ENCODE measurements at regions not wholly inside any gene's neighbourhood (a gene's known extent, or its start where the extent isn't known, plus 50 kb on each side); places are given as distances from the start of the nearest gene placed in this dataset.
"Not testable (repeated sequence)": the region's sequence is repeated elsewhere in the genome, so short reads cannot be mapped to it uniquely, and the experiment has no call there.

DNA sequence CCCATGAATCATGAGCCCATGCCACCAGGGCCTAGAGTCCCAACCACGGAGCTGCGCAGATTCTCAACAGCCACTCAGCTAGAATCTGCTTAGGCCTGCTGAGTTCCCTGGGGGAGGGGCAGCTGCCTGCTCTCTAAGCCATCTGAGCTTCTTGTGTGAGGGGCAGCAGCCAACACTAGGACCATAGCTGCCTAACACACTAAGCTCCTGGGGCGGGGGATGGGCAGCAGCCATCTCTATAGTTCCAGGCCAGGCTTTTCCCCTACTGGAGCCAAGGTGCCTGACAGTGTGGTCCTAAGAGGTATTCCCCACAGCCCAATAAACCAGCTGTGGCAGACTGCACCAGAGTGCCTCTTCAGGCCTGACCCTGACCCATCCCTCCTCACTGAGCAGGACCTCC lies 255.9 kb upstream of the ACO1 start:
- H3K4me3 ChIP-seq (ENCODE audit: low read depth, poor library complexity, severe bottlenecking): no peak overlapping the region
- intact Hi-C loops (cut with DNase I; ENCODE audit: low total_unique reads): no loop called here
- TF ChIP-seq, protein P1, sequence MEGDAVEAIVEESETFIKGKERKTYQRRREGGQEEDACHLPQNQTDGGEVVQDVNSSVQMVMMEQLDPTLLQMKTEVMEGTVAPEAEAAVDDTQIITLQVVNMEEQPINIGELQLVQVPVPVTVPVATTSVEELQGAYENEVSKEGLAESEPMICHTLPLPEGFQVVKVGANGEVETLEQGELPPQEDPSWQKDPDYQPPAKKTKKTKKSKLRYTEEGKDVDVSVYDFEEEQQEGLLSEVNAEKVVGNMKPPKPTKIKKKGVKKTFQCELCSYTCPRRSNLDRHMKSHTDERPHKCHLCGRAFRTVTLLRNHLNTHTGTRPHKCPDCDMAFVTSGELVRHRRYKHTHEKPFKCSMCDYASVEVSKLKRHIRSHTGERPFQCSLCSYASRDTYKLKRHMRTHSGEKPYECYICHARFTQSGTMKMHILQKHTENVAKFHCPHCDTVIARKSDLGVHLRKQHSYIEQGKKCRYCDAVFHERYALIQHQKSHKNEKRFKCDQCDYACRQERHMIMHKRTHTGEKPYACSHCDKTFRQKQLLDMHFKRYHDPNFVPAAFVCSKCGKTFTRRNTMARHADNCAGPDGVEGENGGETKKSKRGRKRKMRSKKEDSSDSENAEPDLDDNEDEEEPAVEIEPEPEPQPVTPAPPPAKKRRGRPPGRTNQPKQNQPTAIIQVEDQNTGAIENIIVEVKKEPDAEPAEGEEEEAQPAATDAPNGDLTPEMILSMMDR (IDR thresholded peaks at IDR 0.05): no peak
- no peak for TF ChIP-seq POLR2A (IDR thresholded peaks at IDR 0.05)
- 95 to 100% methylated on average over 3 of the region's 3 CpGs for WGBS, 2 donors
- DNase-seq (ENCODE audit: low spot score in 2 of 2): no peak

GRCh38 chr9:32130709-32131108 lies 253.7 kb upstream of the ACO1 start:
- 55 to 74% methylated on average over 2 of the region's 2 CpGs for WGBS, 2 donors
- H3K4me3 ChIP-seq (ENCODE audit: low read depth, poor library complexity, severe bottlenecking); intact Hi-C loops (cut with DNase I; ENCODE audit: low total_unique reads); DNase-seq (ENCODE audit: low spot score in 2 of 2): not testable (repeated sequence)

DNA sequence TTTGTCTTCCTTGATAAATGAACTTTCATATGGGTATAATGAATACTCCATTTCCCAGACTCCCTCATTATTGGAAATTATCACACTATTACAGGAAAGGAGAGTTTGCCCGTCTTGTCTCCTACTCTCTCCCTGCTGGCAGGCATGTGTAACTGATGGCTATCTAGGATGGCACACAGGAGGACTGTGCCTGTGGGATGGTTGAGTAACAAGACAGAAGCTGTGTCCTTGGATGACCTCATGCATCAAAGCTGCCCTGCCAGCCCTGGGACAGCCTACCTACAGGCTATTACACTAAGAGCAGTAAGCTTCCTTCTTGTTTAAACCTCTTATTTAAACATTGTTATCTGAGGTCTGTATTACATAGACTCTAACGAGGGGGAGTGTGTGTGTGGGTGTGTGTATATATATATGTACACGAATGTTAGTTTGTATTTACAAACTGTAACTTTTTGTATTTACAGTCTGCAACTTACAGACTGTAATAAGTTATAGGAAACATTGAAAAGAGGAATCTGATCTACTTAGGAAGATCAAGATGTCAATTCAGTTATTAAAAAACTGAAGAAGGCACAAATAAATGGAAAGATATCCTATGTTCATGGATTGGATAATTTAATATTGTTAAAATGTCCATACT lies 247.6 kb upstream of the ACO1 start:
- no peak for TF ChIP-seq POLR2A (IDR thresholded peaks at IDR 0.05)
- TF ChIP-seq, protein P1 (IDR thresholded peaks at IDR 0.05): no peak
- intact Hi-C loops (cut with DNase I; ENCODE audit: low total_unique reads): no loop called here
- no peak for DNase-seq (ENCODE audit: low spot score in 2 of 2)
- 66 to 70% methylated on average over 3 of the region's 3 CpGs for WGBS, 2 donors
- no peak overlapping the region for H3K4me3 ChIP-seq (ENCODE audit: low read depth, poor library complexity, severe bottlenecking)

DNA sequence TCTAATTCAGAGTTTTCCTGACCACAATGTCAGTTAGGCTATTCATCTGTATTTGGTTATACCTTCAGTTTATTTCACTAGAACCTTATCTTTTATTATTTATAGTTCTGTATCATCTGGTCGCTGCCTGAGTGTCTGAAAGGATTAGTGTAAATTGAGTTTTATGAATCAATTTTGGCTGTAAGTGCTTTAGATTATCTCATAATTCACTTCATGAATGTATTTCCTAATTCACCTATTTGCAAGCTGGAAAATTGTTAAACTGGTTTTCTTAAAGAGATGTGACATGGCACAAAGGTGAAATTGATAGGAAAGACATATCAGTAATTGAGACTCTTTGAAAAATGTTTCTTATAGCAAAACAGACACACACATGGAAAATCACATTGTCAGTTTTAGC lies 242.4 kb upstream of the ACO1 start:
- no peak overlapping the region for H3K4me3 ChIP-seq (ENCODE audit: low read depth, poor library complexity, severe bottlenecking)
- WGBS, 2 donors: 27 to 37% methylated on average over 1 of the region's 1 CpG
- TF ChIP-seq, protein P1 (IDR thresholded peaks at IDR 0.05): no peak
- TF ChIP-seq POLR2A (IDR thresholded peaks at IDR 0.05): no peak
- DNase-seq (ENCODE audit: low spot score in 2 of 2): no peak
- intact Hi-C loops (cut with DNase I; ENCODE audit: low total_unique reads): loop anchor here (10.0 kb wide), 1 partner anchor 57 kb away; no protein-coding TSS in a partner anchor

- intact Hi-C loops (cut with DNase I; ENCODE audit: low total_unique reads): loop anchor here (10.0 kb wide), 1 partner anchor 64 kb away; no protein-coding TSS in a partner anchor
- 76 to 90% methylated on average over 11 of the region's 11 CpGs for WGBS, 2 donors
- DNase-seq (ENCODE audit: low spot score in 2 of 2); H3K4me3 ChIP-seq (ENCODE audit: low read depth, poor library complexity, severe bottlenecking): not testable (repeated sequence)
Measured at GRCh38 chr9:32148553-32148952, 235.9 kb upstream of the ACO1 start.

- TF ChIP-seq, protein P1 (IDR thresholded peaks at IDR 0.05): no peak
- TF ChIP-seq POLR2A (IDR thresholded peaks at IDR 0.05): no peak
- 65 to 79% methylated on average over 1 of the region's 1 CpG for WGBS, 2 donors
- H3K4me3 ChIP-seq (ENCODE audit: low read depth, poor library complexity, severe bottlenecking): no peak overlapping the region
- DNase-seq (ENCODE audit: low spot score in 2 of 2): no peak
- intact Hi-C loops (cut with DNase I; ENCODE audit: low total_unique reads): no loop called here
Measured at GRCh38 chr9:32161209-32161608, 223.2 kb upstream of the ACO1 start.

GRCh38 chr9:32161720-32162119 lies 222.7 kb upstream of the ACO1 start:
- no peak overlapping the region for H3K4me3 ChIP-seq (ENCODE audit: low read depth, poor library complexity, severe bottlenecking)
- no peak for DNase-seq (ENCODE audit: low spot score in 2 of 2)
- 51 to 58% methylated on average over 2 of the region's 2 CpGs for WGBS, 2 donors
- intact Hi-C loops (cut with DNase I; ENCODE audit: low total_unique reads): no loop called here
- TF ChIP-seq POLR2A (IDR thresholded peaks at IDR 0.05): no peak
- TF ChIP-seq, protein P1 (IDR thresholded peaks at IDR 0.05): no peak

GRCh38 chr9:32166316-32166715 lies 218.1 kb upstream of the ACO1 start:
- DNase-seq (ENCODE audit: low spot score in 2 of 2); intact Hi-C loops (cut with DNase I; ENCODE audit: low total_unique reads); H3K4me3 ChIP-seq (ENCODE audit: low read depth, poor library complexity, severe bottlenecking): not testable (repeated sequence)
- 82 to 93% methylated on average over 8 of the region's 8 CpGs for WGBS, 2 donors

Data from lower leg skin (tissue), 4 donors.